IMR-90 (cell line): ENCODE measurements at regions not wholly inside any gene's neighbourhood (a gene's known extent, or its start where the extent isn't known, plus 50 kb on each side); places are given as distances from the start of the nearest gene placed in this dataset.

ENCODE experiments used
- ATAC-seq: fragments of 200-7000 bp; cut with Tn5 transposase; 2 replicates; pipeline ENCODE4 v1.9.1; 2020; ENCODE audit warnings: low read depth, mild to moderate bottlenecking, moderate library complexity
- BruUV-seq: library from RNA; stranded (reverse); fragments of 400-500 nt; replicated peaks from 2 replicates; lab custom pipeline; 2021; lab: Mats Ljungman, UMichigan
- CTCF ChIA-PET: fragments of 300-600 bp; formaldehyde crosslinking; extraction: SDS; loops from one replicate; lab custom pipeline; 2021; ENCODE audit warnings: antibody characterized with exemption; lab: Yijun Ruan, JAX
- POLR2A ChIA-PET: fragments of 300-600 bp; sonication (Branson Sonifier 250); formaldehyde crosslinking; loops from one replicate; lab custom pipeline; 2022; ENCODE audit warnings: antibody characterized with exemption; ENCODE audit not compliant: unreplicated experiment; lab: Charles Lee
- DNase-seq: peaks from one replicate; pipeline ENCODE4 v3.0.0; 2013
- H2AFZ ChIP-seq: replicated peaks from 2 replicates; pipeline ENCODE3; 2013; ENCODE audit warnings: low read length, mild to moderate bottlenecking; ENCODE audit not compliant: poor library complexity
- H2AK5ac ChIP-seq: 2 replicates; pipeline ENCODE4 v1.6.1; 2013; ENCODE audit warnings: low read depth, low read length, inconsistent platforms
- H2AK9ac ChIP-seq: replicated peaks from 2 replicates; pipeline ENCODE3; 2013; ENCODE audit warnings: mild to moderate bottlenecking, low read depth, low read length, moderate library complexity; ENCODE audit not compliant: poor library complexity
- H2BK120ac ChIP-seq: 2 replicates; pipeline ENCODE4 v1.6.1; 2013; ENCODE audit warnings: low read depth, low read length, inconsistent platforms
- H2BK15ac ChIP-seq: 3 replicates; pipeline ENCODE4 v1.6.1; 2013; ENCODE audit warnings: low read depth, low read length, inconsistent platforms
- H2BK20ac ChIP-seq: 2 replicates; pipeline ENCODE4 v1.6.1; 2013; ENCODE audit warnings: low read depth, mild to moderate bottlenecking, inconsistent platforms, low read length, moderate library complexity
- H2BK5ac ChIP-seq: 2 replicates; pipeline ENCODE4 v1.6.1; 2013; ENCODE audit warnings: mild to moderate bottlenecking, low read depth, low read length, inconsistent platforms; ENCODE audit not compliant: poor library complexity, severe bottlenecking
- H3K14ac ChIP-seq: replicated peaks from 2 replicates; pipeline ENCODE4 v1.6.1; 2013; ENCODE audit warnings: low read depth, low read length, inconsistent platforms
- H3K18ac ChIP-seq: 2 replicates; pipeline ENCODE4 v1.6.1; 2013; ENCODE audit warnings: low read depth, low read length, control low read depth
- H3K23ac ChIP-seq: 2 replicates; pipeline ENCODE4 v1.6.1; 2013; ENCODE audit warnings: low read depth, low read length, inconsistent platforms
- H3K27ac ChIP-seq: 2 replicates; pipeline ENCODE4 v1.5.1; 2013; ENCODE audit warnings: mild to moderate bottlenecking, control low read depth, low read length; ENCODE audit not compliant: insufficient read depth
- H3K27me3 ChIP-seq: 2 replicates; pipeline ENCODE4 v1.6.1; 2013; ENCODE audit warnings: low read length; ENCODE audit not compliant: control insufficient read depth, insufficient read depth
- H3K36me3 ChIP-seq: 2 replicates; pipeline ENCODE4 v1.6.1; 2013; ENCODE audit warnings: low read length, mixed read lengths; ENCODE audit not compliant: control insufficient read depth, insufficient read depth
- H3K4ac ChIP-seq: 2 replicates; pipeline ENCODE4 v1.6.1; 2013; ENCODE audit warnings: low read depth, low read length, inconsistent platforms
- H3K4me1 ChIP-seq: 2 replicates; pipeline ENCODE4 v1.6.1; 2013; ENCODE audit warnings: low read length, mixed read lengths; ENCODE audit not compliant: control insufficient read depth, insufficient read depth
- H3K4me2 ChIP-seq: 2 replicates; pipeline ENCODE4 v1.6.1; 2013; ENCODE audit warnings: low read depth, mild to moderate bottlenecking, control low read depth, low read length, moderate library complexity
- H3K4me3 ChIP-seq: 2 replicates; pipeline ENCODE4 v1.5.1; 2013; ENCODE audit warnings: low read depth, mild to moderate bottlenecking, control low read depth, low read length, moderate library complexity; ENCODE audit not compliant: insufficient read depth
- H3K56ac ChIP-seq: 2 replicates; pipeline ENCODE4 v1.6.1; 2013; ENCODE audit warnings: low read length, inconsistent platforms; ENCODE audit not compliant: insufficient read depth; ENCODE audit errors: extremely low read depth
- H3K79me1 ChIP-seq, 2 experiments: 2 replicates each; pipeline ENCODE4 v1.6.1; 2013; ENCODE audit warnings: low read length in 2 of 2, inconsistent platforms in 1 of 2, low read depth in 1 of 2
- H3K9ac ChIP-seq: 2 replicates; pipeline ENCODE4 v1.6.1; 2013; ENCODE audit warnings: low read depth, low read length, control low read depth
- H3K9me1 ChIP-seq: 2 replicates; pipeline ENCODE4 v1.6.1; 2013; ENCODE audit warnings: low read length, inconsistent platforms; ENCODE audit not compliant: insufficient read depth
- H3K9me3 ChIP-seq: 2 replicates; pipeline ENCODE4 v1.6.1; 2013; ENCODE audit warnings: low read length; ENCODE audit not compliant: control insufficient read depth, insufficient read depth
- H4K20me1 ChIP-seq: 2 replicates; pipeline ENCODE4 v1.6.1; 2013; ENCODE audit warnings: low read length, inconsistent platforms; ENCODE audit not compliant: insufficient read depth
- H4K5ac ChIP-seq: 2 replicates; pipeline ENCODE4 v1.6.1; 2013; ENCODE audit warnings: mild to moderate bottlenecking, low read depth, low read length, control low read depth
- H4K8ac ChIP-seq, 2 experiments: 2 replicates each; pipeline ENCODE4 v1.6.1; 2013; ENCODE audit warnings: low read depth in 2 of 2, low read length in 2 of 2, control low read depth in 1 of 2, inconsistent platforms in 1 of 2
- H4K91ac ChIP-seq: 2 replicates; pipeline ENCODE4 v1.6.1; 2013; ENCODE audit warnings: low read depth, low read length, inconsistent platforms; ENCODE audit not compliant: insufficient read depth
- ELK1 ChIP-seq: fragments of 150-350 bp; IDR thresholded peaks from 2 replicates; pipeline ENCODE4 v1.6.1; 2016; ENCODE audit warnings: low read depth, mild to moderate bottlenecking, low read length, moderate library complexity, borderline replicate concordance
- USF2 ChIP-seq: fragments of 150-350 bp; IDR thresholded peaks from 2 replicates; pipeline ENCODE4 v1.6.1; 2017; ENCODE audit warnings: mild to moderate bottlenecking, antibody characterized with exemption, low read length, low read depth
- WGBS, 2 experiments: methylation state at CpG; one replicate each; pipeline versions ENCODE4 v1.1.5 to v1.1.7; 2013; ENCODE audit warnings: missing lambda C conversion rate in 2 of 2; ENCODE audit not compliant: insufficient read length in 1 of 2; ENCODE audit errors: extremely low coverage in 2 of 2; 5-methylcytosine and 5-hydroxymethylcytosine counted together
- dilution Hi-C: fragments of 300-500 bp; cut with HindIII; formaldehyde crosslinking; loops from one replicate; pipeline ENCODE4 v1.14.3; 2018; ENCODE audit warnings: low sequenced_read_pairs; ENCODE audit not compliant: unreplicated experiment
- in situ Hi-C: fragments of 300-500 bp; cut with MboI; formaldehyde crosslinking; loops from 3 replicates; pipeline ENCODE4 v1.14.3; 2019; ENCODE audit warnings: low sequenced_read_pairs, inconsistent platforms, mixed read lengths
- intact Hi-C: fragments of 100-400 bp; cut with micrococcal nuclease; formaldehyde crosslinking; loops from 2 replicates; pipeline ENCODE4 v1.10.0; 2022

GRCh38 chr4:60259781-60260180, 940.3 kb upstream of the ADGRL3 start:
- Histone ChIP-seq H2AFZ (no peak overlapping the region), H3K14ac (no peak overlapping the region), H4K20me1 (no peaks in the 10 kb centered on the region), H3K4me3 (no peak overlapping the region), H4K8ac (no peak overlapping the region), H3K18ac (no peak overlapping the region), H3K9ac (no peak overlapping the region), H2BK120ac (no peak overlapping the region), H2AK5ac (no peak overlapping the region), H3K56ac (no peak overlapping the region), H3K4me1 (no peaks in the 10 kb centered on the region), H3K27ac (no peak overlapping the region), H3K27me3 (no peaks in the 10 kb centered on the region), H3K9me3 (no peaks in the 10 kb centered on the region), H3K79me1 (no peaks in the 10 kb centered on the region), H3K4me2 (no peak overlapping the region), H2BK20ac (no peak overlapping the region), H3K36me3 (no peaks in the 10 kb centered on the region), H4K91ac (no peak overlapping the region), H2BK15ac (no peak overlapping the region), H4K5ac (no peak overlapping the region), H2BK5ac (no peak overlapping the region), H3K9me1 (no peaks in the 10 kb centered on the region), H3K23ac (no peak overlapping the region), H2AK9ac (no peak overlapping the region), H3K4ac (no peak overlapping the region)
- POLR2A ChIA-PET, result no interaction called here
- dilution Hi-C loops (no loop called here), intact Hi-C loops (no loop called here), in situ Hi-C loops (no loop called here)
- CTCF ChIA-PET, result no interaction called here
- DNase-seq, result no peak
- WGBS, 2 experiments, result no CpG with 5 or more reads among the region's 5 CpGs
- ATAC-seq, result no peak
- TF ChIP-seq USF2 (no peak), ELK1 (no peak)
- no TSS peak for BruUV-seq
